ENCODE measurements at regions not wholly inside any gene's neighbourhood (a gene's known extent, or its start where the extent isn't known, plus 50 kb on each side); places are given as distances from the start of the nearest gene placed in this dataset.

GRCh38 chr3:69647511-69648110 lies 91.7 kb upstream of the MITF start:
- DNase-seq (ENCODE audit: low spot score) = no peak
- H3K9me3 ChIP-seq = no peaks in the 10 kb centered on the region
- intact Hi-C loops (cut with DNase I) = no loop called here
- no peak overlapping the region for H3K4me3 ChIP-seq
- no peaks in the 10 kb centered on the region for H3K4me1 ChIP-seq (replicated peaks)
- 54% methylated on average over 3 of the region's 3 CpGs for WGBS
- TF ChIP-seq POLR2A (IDR thresholded peaks at IDR 0.05) (no peak), POLR2AphosphoS5 (IDR thresholded peaks at IDR 0.05) (no peak), CTCF (IDR thresholded peaks at IDR 0.05) (no peak)
- no peaks in the 10 kb centered on the region for H3K27me3 ChIP-seq (replicated peaks; ENCODE audit: insufficient read depth)
- no peak overlapping the region for H3K27ac ChIP-seq
- H3K36me3 ChIP-seq = no peaks in the 10 kb centered on the region

- DNase-seq (ENCODE audit: low spot score) = no peak
- Histone ChIP-seq H3K4me3 (no peak overlapping the region), H3K27me3 (replicated peaks; ENCODE audit: insufficient read depth) (no peaks in the 10 kb centered on the region), H3K27ac (no peak overlapping the region), H3K4me1 (replicated peaks) (no peaks in the 10 kb centered on the region), H3K36me3 (no peaks in the 10 kb centered on the region), H3K9me3 (no peaks in the 10 kb centered on the region)
- 89% methylated on average over 3 of the region's 3 CpGs for WGBS
- intact Hi-C loops (cut with DNase I) = no loop called here
- TF ChIP-seq CTCF (IDR thresholded peaks at IDR 0.05) (no peak), POLR2AphosphoS5 (IDR thresholded peaks at IDR 0.05) (no peak), POLR2A (IDR thresholded peaks at IDR 0.05) (no peak)
Measured at GRCh38 chr3:69647081-69647480, 92.2 kb upstream of the MITF start.

GRCh38 chr3:69646287-69647067 lies 92.8 kb upstream of the MITF start:
- no peak for DNase-seq (ENCODE audit: low spot score)
- H3K36me3 ChIP-seq = no peaks in the 10 kb centered on the region
- no peak for TF ChIP-seq POLR2AphosphoS5 (IDR thresholded peaks at IDR 0.05)
- no peak for TF ChIP-seq CTCF (IDR thresholded peaks at IDR 0.05)
- no peak for TF ChIP-seq POLR2A (IDR thresholded peaks at IDR 0.05)
- no peaks in the 10 kb centered on the region for H3K4me1 ChIP-seq (replicated peaks)
- H3K27me3 ChIP-seq (replicated peaks; ENCODE audit: insufficient read depth) = no peaks in the 10 kb centered on the region
- no peak overlapping the region for H3K4me3 ChIP-seq
- 93% methylated on average over 14 of the region's 14 CpGs for WGBS
- no peak overlapping the region for H3K27ac ChIP-seq
- intact Hi-C loops (cut with DNase I) = no loop called here
- H3K9me3 ChIP-seq = no peaks in the 10 kb centered on the region

GRCh38 chr3:69642606-69643005 lies 96.7 kb upstream of the MITF start:
- TF ChIP-seq POLR2A (IDR thresholded peaks at IDR 0.05) = no peak
- TF ChIP-seq POLR2AphosphoS5 (IDR thresholded peaks at IDR 0.05) = no peak
- no peak for TF ChIP-seq CTCF (IDR thresholded peaks at IDR 0.05)
- Histone ChIP-seq H3K27me3 (replicated peaks; ENCODE audit: insufficient read depth) (no peaks in the 10 kb centered on the region), H3K27ac (no peak overlapping the region), H3K36me3 (no peaks in the 10 kb centered on the region), H3K4me1 (replicated peaks) (no peaks in the 10 kb centered on the region), H3K4me3 (no peak overlapping the region), H3K9me3 (no peaks in the 10 kb centered on the region)
- intact Hi-C loops (cut with DNase I) = no loop called here
- DNase-seq (ENCODE audit: low spot score) = no peak
- 86% methylated on average over 5 of the region's 5 CpGs for WGBS

- Histone ChIP-seq H3K4me1 (replicated peaks) (no peaks in the 10 kb centered on the region), H3K36me3 (no peaks in the 10 kb centered on the region), H3K9me3 (no peaks in the 10 kb centered on the region), H3K4me3 (no peak overlapping the region), H3K27ac (no peak overlapping the region), H3K27me3 (replicated peaks; ENCODE audit: insufficient read depth) (no peaks in the 10 kb centered on the region)
- intact Hi-C loops (cut with DNase I) = no loop called here
- 30% methylated on average over 1 of the region's 1 CpG for WGBS
- no peak for TF ChIP-seq POLR2AphosphoS5 (IDR thresholded peaks at IDR 0.05)
- no peak for TF ChIP-seq POLR2A (IDR thresholded peaks at IDR 0.05)
- no peak for TF ChIP-seq CTCF (IDR thresholded peaks at IDR 0.05)
- DNase-seq (ENCODE audit: low spot score) = no peak
Measured at GRCh38 chr3:69639851-69640250, 99.4 kb upstream of the MITF start.
